ENCODE measurements at regions not wholly inside any gene's neighbourhood (a gene's known extent, or its start where the extent isn't known, plus 50 kb on each side); places are given as distances from the start of the nearest gene placed in this dataset.

DNA sequence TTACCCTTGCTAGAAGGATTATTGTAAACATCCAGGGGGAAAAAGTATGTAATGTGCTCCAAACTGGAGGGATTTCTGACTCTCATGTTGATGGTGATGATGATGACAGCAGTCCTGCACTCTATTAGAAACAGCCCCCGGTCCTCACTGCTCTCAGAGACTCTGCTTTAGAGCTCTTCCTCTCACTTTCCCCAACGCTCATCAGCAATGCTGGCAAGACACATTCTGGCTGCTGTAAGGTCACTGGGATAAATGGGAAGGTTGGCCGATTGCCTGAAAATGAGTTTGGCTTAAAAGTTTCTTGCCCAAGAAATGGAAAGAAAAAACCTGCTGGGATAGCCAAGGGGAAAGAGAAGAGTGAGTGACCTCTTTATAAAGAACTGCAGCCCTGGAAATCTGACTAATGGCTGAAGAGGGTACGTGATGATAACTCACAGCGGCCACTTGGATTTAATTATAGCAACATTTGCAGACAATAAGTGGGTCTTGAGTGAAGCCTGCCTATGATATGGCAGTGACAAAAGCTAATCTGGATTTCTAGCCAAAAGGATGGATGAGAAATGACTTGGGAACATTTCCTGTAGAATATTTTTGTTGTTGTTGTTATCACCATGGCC is 235.8 kb downstream of the TMEM38B start:
- no peak for DNase-seq (ENCODE audit: low read depth)
- Histone ChIP-seq H3K27me3 (ENCODE audit: control insufficient read depth, insufficient read depth, low read length) (no peaks in the 10 kb centered on the region), H3K36me3 (ENCODE audit: control insufficient read depth, insufficient read depth, low read length) (no peaks in the 10 kb centered on the region), H3K4me3 (ENCODE audit: low read depth, low read length) (no peak overlapping the region)
- no peak for FAIRE-seq
- TF ChIP-seq, protein P1, sequence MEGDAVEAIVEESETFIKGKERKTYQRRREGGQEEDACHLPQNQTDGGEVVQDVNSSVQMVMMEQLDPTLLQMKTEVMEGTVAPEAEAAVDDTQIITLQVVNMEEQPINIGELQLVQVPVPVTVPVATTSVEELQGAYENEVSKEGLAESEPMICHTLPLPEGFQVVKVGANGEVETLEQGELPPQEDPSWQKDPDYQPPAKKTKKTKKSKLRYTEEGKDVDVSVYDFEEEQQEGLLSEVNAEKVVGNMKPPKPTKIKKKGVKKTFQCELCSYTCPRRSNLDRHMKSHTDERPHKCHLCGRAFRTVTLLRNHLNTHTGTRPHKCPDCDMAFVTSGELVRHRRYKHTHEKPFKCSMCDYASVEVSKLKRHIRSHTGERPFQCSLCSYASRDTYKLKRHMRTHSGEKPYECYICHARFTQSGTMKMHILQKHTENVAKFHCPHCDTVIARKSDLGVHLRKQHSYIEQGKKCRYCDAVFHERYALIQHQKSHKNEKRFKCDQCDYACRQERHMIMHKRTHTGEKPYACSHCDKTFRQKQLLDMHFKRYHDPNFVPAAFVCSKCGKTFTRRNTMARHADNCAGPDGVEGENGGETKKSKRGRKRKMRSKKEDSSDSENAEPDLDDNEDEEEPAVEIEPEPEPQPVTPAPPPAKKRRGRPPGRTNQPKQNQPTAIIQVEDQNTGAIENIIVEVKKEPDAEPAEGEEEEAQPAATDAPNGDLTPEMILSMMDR (IDR thresholded peaks at IDR 0.05; ENCODE audit: insufficient read depth, low read length, severe bottlenecking): no peak

DNA sequence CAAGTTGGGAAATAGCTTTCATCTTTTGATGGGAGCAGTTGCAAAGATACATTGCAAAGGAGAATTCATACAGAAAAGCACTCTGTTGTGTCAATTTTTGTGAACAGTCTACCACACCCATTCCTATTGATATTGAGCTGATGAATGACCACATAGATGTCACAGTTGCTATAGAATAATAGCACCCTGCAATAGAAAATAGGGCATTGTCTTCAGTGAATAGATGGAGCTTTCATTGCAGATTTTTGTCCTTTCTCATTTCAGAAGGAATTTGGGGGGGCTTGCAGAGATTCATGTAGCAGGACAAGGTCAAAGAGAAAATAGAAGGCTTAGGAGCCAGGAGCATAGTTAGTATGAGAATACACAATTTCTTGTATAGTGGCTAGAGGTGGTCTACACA is 237.9 kb downstream of the TMEM38B start:
- H3K36me3 ChIP-seq (ENCODE audit: control insufficient read depth, insufficient read depth, low read length): no peaks in the 10 kb centered on the region
- DNase-seq (ENCODE audit: low read depth): no peak
- H3K4me3 ChIP-seq (ENCODE audit: low read depth, low read length): no peak overlapping the region
- TF ChIP-seq, protein P1 (IDR thresholded peaks at IDR 0.05; ENCODE audit: insufficient read depth, low read length, severe bottlenecking): no peak
- FAIRE-seq: no peak
- H3K27me3 ChIP-seq (ENCODE audit: control insufficient read depth, insufficient read depth, low read length): no peaks in the 10 kb centered on the region

DNA sequence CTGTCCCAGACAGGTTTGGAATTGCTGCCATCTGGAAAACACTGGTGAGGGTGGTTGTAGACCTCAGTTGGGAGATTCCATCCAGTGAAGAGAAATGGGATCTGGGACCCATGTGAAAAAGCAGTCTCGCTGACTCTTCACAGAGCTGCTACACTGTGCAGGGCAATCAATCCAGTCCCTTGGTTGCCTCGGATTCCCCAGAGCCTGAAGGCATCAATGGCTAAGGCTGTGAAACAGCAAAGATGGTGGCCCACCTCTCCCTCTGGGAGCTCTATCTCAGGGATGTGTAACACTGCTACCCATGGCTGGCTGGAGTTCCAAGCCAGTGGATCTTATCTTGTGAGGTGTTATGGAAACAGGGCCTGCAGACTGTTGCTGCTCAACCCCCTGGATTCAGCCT is 256.1 kb downstream of the TMEM38B start:
- no peak overlapping the region for H3K4me3 ChIP-seq (ENCODE audit: low read depth, low read length)
- H3K27me3 ChIP-seq (ENCODE audit: control insufficient read depth, insufficient read depth, low read length): no peaks in the 10 kb centered on the region
- DNase-seq (ENCODE audit: low read depth): no peak
- peak; percentile 89 for FAIRE-seq
- H3K36me3 ChIP-seq (ENCODE audit: control insufficient read depth, insufficient read depth, low read length): no peaks in the 10 kb centered on the region
- TF ChIP-seq, protein P1 (IDR thresholded peaks at IDR 0.05; ENCODE audit: insufficient read depth, low read length, severe bottlenecking): no peak

DNA sequence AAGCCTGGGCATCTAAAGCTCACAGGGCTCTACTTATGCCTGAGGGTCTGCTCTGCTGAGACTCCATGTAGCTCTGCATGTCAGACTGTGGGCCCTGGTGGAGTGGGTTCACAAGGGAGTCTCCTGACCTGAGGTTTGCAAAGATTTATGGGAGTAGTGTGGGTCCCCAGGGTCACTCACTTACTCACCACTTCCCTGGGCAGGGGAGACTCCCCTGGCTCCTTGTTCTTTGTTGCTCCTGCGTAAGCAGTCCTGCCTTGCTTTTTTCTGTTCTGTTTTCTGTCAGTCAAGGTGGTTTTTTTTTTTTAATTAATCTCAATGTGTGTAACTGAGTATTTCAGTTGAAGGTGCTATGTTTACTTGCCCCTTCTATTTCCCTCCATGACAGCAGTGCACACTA is 256.6 kb downstream of the TMEM38B start:
- DNase-seq (ENCODE audit: low read depth): no peak
- Histone ChIP-seq H3K4me3 (ENCODE audit: low read depth, low read length) (no peak overlapping the region), H3K36me3 (ENCODE audit: control insufficient read depth, insufficient read depth, low read length) (no peaks in the 10 kb centered on the region), H3K27me3 (ENCODE audit: control insufficient read depth, insufficient read depth, low read length) (no peaks in the 10 kb centered on the region)
- TF ChIP-seq, protein P1 (IDR thresholded peaks at IDR 0.05; ENCODE audit: insufficient read depth, low read length, severe bottlenecking): no peak
- no peak for FAIRE-seq

DNA sequence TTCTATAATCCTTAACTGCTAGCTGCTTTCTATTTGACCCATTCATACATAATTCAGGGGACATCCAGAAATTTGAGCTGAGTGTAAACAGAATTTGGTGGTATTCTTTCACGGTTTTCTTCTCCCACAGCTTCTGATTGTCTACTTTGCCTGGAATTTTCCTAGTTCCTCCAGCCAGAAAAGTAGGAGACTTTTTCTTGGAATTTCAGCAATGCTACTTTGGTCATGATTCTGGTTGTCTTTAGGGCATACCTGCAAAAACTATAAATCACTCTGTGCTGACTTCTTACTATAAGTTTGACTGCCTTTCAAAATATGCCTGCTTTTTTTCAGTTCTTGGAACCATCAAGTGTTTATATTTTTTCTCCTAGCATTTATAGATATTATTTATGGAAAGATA is 260.2 kb downstream of the TMEM38B start:
- FAIRE-seq (no peak), DNase-seq (ENCODE audit: low read depth) (no peak)
- Histone ChIP-seq H3K27me3 (ENCODE audit: control insufficient read depth, insufficient read depth, low read length) (no peaks in the 10 kb centered on the region), H3K36me3 (ENCODE audit: control insufficient read depth, insufficient read depth, low read length) (no peaks in the 10 kb centered on the region), H3K4me3 (ENCODE audit: low read depth, low read length) (no peak overlapping the region)
- TF ChIP-seq, protein P1 (IDR thresholded peaks at IDR 0.05; ENCODE audit: insufficient read depth, low read length, severe bottlenecking): no peak

DNA sequence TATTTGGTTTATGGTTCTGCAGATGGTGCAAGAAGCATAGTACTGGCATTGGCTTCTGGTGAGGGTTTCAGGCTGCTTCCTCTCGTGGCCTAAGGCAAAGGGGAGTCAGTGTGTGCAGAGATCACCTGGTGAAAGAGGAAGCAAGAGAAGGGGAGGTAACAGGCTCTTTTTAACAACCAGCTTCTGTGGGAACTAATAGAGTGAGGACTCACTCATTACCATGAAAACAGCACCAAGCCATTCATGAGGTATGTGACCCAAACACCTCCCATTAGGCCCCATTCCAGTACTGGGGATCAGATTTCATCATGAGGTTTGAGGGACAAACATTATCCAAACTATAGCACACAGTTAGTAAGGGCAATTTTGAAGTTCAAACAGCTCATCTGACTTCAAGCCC is 263.5 kb downstream of the TMEM38B start:
- DNase-seq (ENCODE audit: low read depth) (peak; percentile 6), FAIRE-seq (peak; percentile 43)

More for the DNA sequence above, 263.5 kb downstream of the TMEM38B start:
- Histone ChIP-seq H3K36me3 (ENCODE audit: control insufficient read depth, insufficient read depth, low read length) (no peaks in the 10 kb centered on the region), H3K4me3 (ENCODE audit: low read depth, low read length) (no peak overlapping the region), H3K27me3 (ENCODE audit: control insufficient read depth, insufficient read depth, low read length) (no peaks in the 10 kb centered on the region)
- TF ChIP-seq, protein P1 (IDR thresholded peaks at IDR 0.05; ENCODE audit: insufficient read depth, low read length, severe bottlenecking): no peak
